Astrocyte (in vitro differentiated cells and primary cell): ENCODE measurements at regions not wholly inside any gene's neighbourhood (a gene's known extent, or its start where the extent isn't known, plus 50 kb on each side); places are given as distances from the start of the nearest gene placed in this dataset.

ENCODE experiments used
- DNase-seq: peaks from one replicate; pipeline ENCODE4 v3.0.0-alpha.2; 2010; ENCODE audit warnings: low read depth
- FAIRE-seq: peaks from 2 replicates; lab custom pipeline; 2011; peaks lifted over from hg19 to GRCh38; lab: Jason Lieb, UNC
- H2AFZ ChIP-seq: 2 replicates; pipeline ENCODE4 v1.6.0; 2012; ENCODE audit warnings: low read depth, low read length, inconsistent platforms
- H3K27ac ChIP-seq: 2 replicates; pipeline ENCODE4 v1.5.1; 2011; ENCODE audit warnings: low read depth, low read length, inconsistent platforms
- H3K27me3 ChIP-seq: 2 replicates; pipeline ENCODE4 v1.6.0; 2011; ENCODE audit warnings: low read length, inconsistent platforms; ENCODE audit not compliant: insufficient read depth
- H3K36me3 ChIP-seq: 2 replicates; pipeline ENCODE4 v1.5.1; 2011; ENCODE audit warnings: low read length, inconsistent platforms; ENCODE audit not compliant: insufficient read depth
- H3K4me1 ChIP-seq: 2 replicates; pipeline ENCODE4 v1.5.1; 2011; ENCODE audit warnings: low read length, inconsistent platforms; ENCODE audit not compliant: insufficient read depth
- H3K4me2 ChIP-seq: 2 replicates; pipeline ENCODE4 v1.6.0; 2012; ENCODE audit warnings: low read length, inconsistent platforms
- H3K4me3 ChIP-seq: 2 replicates; pipeline ENCODE4 v1.5.1; 2011; ENCODE audit warnings: low read depth, mild to moderate bottlenecking, low read length, inconsistent platforms; ENCODE audit not compliant: insufficient read depth
- H3K79me2 ChIP-seq: 2 replicates; pipeline ENCODE4 v1.6.0; 2012; ENCODE audit warnings: mild to moderate bottlenecking, low read length, inconsistent platforms; ENCODE audit not compliant: insufficient read depth
- H3K9ac ChIP-seq: 2 replicates; pipeline ENCODE4 v1.6.0; 2012; ENCODE audit warnings: mild to moderate bottlenecking, low read length, inconsistent platforms
- H3K9me3 ChIP-seq: 2 replicates; pipeline ENCODE4 v1.5.1; 2012; ENCODE audit warnings: low read depth, mild to moderate bottlenecking, low read length, inconsistent platforms; ENCODE audit not compliant: insufficient read depth
- H4K20me1 ChIP-seq: 2 replicates; pipeline ENCODE4 v1.6.0; 2012; ENCODE audit warnings: low read length, inconsistent platforms; ENCODE audit not compliant: insufficient read depth
- H3K27ac Mint-ChIP-seq: one replicate; pipeline ENCODE4 v1.8.0; 2021; ENCODE audit warnings: mild to moderate bottlenecking, mixed read lengths; ENCODE audit not compliant: unreplicated experiment
- H3K27me3 Mint-ChIP-seq: one replicate; pipeline ENCODE4 v1.8.0; 2021; ENCODE audit warnings: low read depth, mixed read lengths; ENCODE audit not compliant: unreplicated experiment
- H3K36me3 Mint-ChIP-seq: one replicate; pipeline ENCODE4 v1.8.0; 2021; ENCODE audit warnings: low read depth, mixed read lengths; ENCODE audit not compliant: unreplicated experiment
- H3K4me1 Mint-ChIP-seq: one replicate; pipeline ENCODE4 v1.8.0; 2021; ENCODE audit warnings: low read depth, mixed read lengths; ENCODE audit not compliant: unreplicated experiment
- H3K4me3 Mint-ChIP-seq: one replicate; pipeline ENCODE4 v1.8.0; 2021; ENCODE audit warnings: mild to moderate bottlenecking, moderate library complexity, mixed read lengths; ENCODE audit not compliant: unreplicated experiment
- H3K9me3 Mint-ChIP-seq: one replicate; pipeline ENCODE4 v1.8.0; 2021; ENCODE audit warnings: mild to moderate bottlenecking, mixed read lengths; ENCODE audit not compliant: unreplicated experiment
- EZH2 ChIP-seq: IDR thresholded peaks from 2 replicates; pipeline ENCODE4 v1.6.1; 2012; ENCODE audit warnings: mild to moderate bottlenecking, low read length, inconsistent platforms; ENCODE audit not compliant: insufficient read depth
- TF ChIP-seq, protein P1 (sequence below): IDR thresholded peaks from 2 replicates; pipeline ENCODE4 v1.5.1; 2011; ENCODE audit warnings: low read depth, mild to moderate bottlenecking, inconsistent platforms, low read length, moderate library complexity; ENCODE audit not compliant: insufficient read depth

DNA sequence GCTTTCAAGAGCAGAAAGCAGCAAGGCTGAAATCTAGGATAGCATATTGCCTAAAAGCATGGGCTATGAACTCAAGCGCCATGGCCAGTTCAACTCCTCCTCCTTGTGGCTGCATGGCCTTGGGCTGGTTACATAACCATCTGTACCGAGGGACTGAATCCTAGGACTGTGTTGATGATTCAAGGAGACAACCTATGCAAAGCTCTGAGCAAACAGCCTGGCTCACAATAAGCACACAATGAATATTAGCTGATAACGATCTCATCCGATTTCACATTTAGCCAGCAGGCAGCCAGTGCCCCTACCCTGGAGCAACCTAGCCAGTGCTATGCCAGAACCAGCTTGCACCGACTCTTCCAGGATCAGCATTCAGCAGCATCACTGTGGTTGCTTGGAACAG, 698.4 kb downstream of the TBC1D22A start:
- Histone ChIP-seq H3K36me3 (no peaks in the 10 kb centered on the region), H2AFZ (no peak overlapping the region), H3K4me3 (no peak overlapping the region), H3K9me3 (peaks cover 6% of the 10 kb centered on the region), H3K9ac (no peak overlapping the region), H4K20me1 (no peaks in the 10 kb centered on the region), H3K4me2 (no peak overlapping the region), H3K4me1 (no peaks in the 10 kb centered on the region), H3K27me3 (no peaks in the 10 kb centered on the region), H3K27ac (no peak overlapping the region), H3K79me2 (no peaks in the 10 kb centered on the region)
- Mint-ChIP-seq H3K27ac (no peak overlapping the region), H3K9me3 (peaks cover 12% of the 10 kb centered on the region), H3K4me3 (no peak overlapping the region), H3K27me3 (no peaks in the 10 kb centered on the region), H3K4me1 (no peaks in the 10 kb centered on the region), H3K36me3 (no peaks in the 10 kb centered on the region)
- FAIRE-seq: no peak
- TF ChIP-seq, protein P1, sequence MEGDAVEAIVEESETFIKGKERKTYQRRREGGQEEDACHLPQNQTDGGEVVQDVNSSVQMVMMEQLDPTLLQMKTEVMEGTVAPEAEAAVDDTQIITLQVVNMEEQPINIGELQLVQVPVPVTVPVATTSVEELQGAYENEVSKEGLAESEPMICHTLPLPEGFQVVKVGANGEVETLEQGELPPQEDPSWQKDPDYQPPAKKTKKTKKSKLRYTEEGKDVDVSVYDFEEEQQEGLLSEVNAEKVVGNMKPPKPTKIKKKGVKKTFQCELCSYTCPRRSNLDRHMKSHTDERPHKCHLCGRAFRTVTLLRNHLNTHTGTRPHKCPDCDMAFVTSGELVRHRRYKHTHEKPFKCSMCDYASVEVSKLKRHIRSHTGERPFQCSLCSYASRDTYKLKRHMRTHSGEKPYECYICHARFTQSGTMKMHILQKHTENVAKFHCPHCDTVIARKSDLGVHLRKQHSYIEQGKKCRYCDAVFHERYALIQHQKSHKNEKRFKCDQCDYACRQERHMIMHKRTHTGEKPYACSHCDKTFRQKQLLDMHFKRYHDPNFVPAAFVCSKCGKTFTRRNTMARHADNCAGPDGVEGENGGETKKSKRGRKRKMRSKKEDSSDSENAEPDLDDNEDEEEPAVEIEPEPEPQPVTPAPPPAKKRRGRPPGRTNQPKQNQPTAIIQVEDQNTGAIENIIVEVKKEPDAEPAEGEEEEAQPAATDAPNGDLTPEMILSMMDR: no peak
- TF ChIP-seq EZH2: no peak
- DNase-seq: no peak

DNA sequence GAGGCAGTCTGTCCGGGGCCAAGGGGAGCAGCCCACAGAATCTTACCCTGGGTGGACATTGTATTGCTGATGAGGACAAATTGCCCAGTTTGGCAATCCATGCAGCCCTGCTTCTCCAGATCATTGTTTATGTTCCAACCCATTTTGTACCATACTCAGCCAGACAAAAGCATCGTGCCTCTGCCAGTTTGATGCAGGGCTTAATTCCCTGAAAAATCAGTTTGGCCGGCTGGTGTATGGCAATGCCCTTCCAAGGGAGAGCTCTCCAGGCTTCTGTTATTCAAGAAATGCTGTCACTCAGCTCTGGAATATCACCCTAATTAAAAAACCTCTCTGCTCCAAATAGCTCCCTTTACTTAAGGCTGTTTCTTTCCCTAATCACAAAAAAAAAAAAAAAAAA, 697.7 kb downstream of the TBC1D22A start:
- no peak for FAIRE-seq
- Histone ChIP-seq H3K9me3 (peaks cover 6% of the 10 kb centered on the region), H3K4me1 (no peaks in the 10 kb centered on the region), H3K27ac (no peak overlapping the region), H2AFZ (no peak overlapping the region), H3K9ac (no peak overlapping the region), H3K36me3 (no peaks in the 10 kb centered on the region), H3K4me2 (no peak overlapping the region), H4K20me1 (no peaks in the 10 kb centered on the region), H3K27me3 (no peaks in the 10 kb centered on the region), H3K79me2 (no peaks in the 10 kb centered on the region), H3K4me3 (no peak overlapping the region)
- Mint-ChIP-seq H3K27ac (no peak overlapping the region), H3K9me3 (peaks cover 12% of the 10 kb centered on the region), H3K4me3 (no peak overlapping the region), H3K36me3 (no peaks in the 10 kb centered on the region), H3K27me3 (no peaks in the 10 kb centered on the region), H3K4me1 (no peaks in the 10 kb centered on the region)
- no peak for DNase-seq
- TF ChIP-seq, protein P1: no peak
- TF ChIP-seq EZH2: no peak

DNA sequence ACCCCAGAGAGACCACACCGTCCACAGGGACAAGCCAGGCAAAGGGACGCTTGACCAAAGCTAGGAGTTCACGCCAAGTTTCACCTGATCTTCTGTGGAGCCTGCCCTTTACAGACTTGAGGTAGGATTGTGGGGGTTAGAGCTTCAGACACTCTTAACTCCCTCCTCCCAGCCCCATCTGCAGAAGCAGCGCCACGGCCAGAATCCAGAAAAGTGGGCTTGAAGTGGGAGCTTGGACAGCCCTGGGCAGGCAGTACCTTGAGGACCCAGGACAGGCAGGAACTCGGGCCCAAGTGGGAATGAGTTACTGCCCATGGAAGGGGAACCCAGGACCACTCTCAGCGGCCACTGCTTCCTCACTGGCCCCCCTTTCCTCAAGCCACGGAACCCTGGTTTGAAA, 695.9 kb downstream of the TBC1D22A start:
- Mint-ChIP-seq H3K4me3 (no peak overlapping the region), H3K9me3 (peaks cover 8% of the 10 kb centered on the region), H3K4me1 (no peaks in the 10 kb centered on the region), H3K27ac (no peak overlapping the region), H3K27me3 (no peaks in the 10 kb centered on the region), H3K36me3 (no peaks in the 10 kb centered on the region)
- no peak for FAIRE-seq
- Histone ChIP-seq H4K20me1 (no peaks in the 10 kb centered on the region), H3K79me2 (no peaks in the 10 kb centered on the region), H3K4me2 (no peak overlapping the region), H3K4me3 (no peak overlapping the region), H3K4me1 (no peaks in the 10 kb centered on the region), H3K27ac (no peak overlapping the region), H3K9ac (no peak overlapping the region), H3K36me3 (no peaks in the 10 kb centered on the region), H3K27me3 (no peaks in the 10 kb centered on the region), H3K9me3 (no peaks in the 10 kb centered on the region), H2AFZ (no peak overlapping the region)
- DNase-seq: no peak
- TF ChIP-seq EZH2: no peak
- TF ChIP-seq, protein P1: no peak
